ENCODE measurements at regions not wholly inside any gene's neighbourhood (a gene's known extent, or its start where the extent isn't known, plus 50 kb on each side); places are given as distances from the start of the nearest gene placed in this dataset.

GRCh38 chr5:2207109-2207399 lies 324.3 kb upstream of the IRX4 start:
- ChIA-PET CTCF (no interaction called here), POLR2A (no interaction called here), RAD21 (ENCODE audit: low non-redundant PET in 1 of 2, low total read pairs in 2 of 2, uncharacterized antibody in 2 of 2, unreplicated experiment in 2 of 2) (no interaction called here)
- Histone ChIP-seq H3K27ac (ENCODE audit: low read depth, low read length) (no peak overlapping the region), H3K4me1 (ENCODE audit: control insufficient read depth in 1 of 2, insufficient read depth in 2 of 2, low read length in 2 of 2) (no peaks in the 10 kb centered on the region), H3K4me2 (ENCODE audit: low read length) (no peak overlapping the region), H3K4me3 (replicated peaks in 1 of 2; ENCODE audit: low read depth in 1 of 2, low read length in 2 of 2) (no peak overlapping the region), H3K36me3 (ENCODE audit: control insufficient read depth in 1 of 2, insufficient read depth in 2 of 2, low read length in 2 of 2) (no peaks in the 10 kb centered on the region), H3K9ac (ENCODE audit: low read length) (no peak overlapping the region), H3K79me2 (ENCODE audit: insufficient read depth, low read length) (no peaks in the 10 kb centered on the region), H3K9me3 (ENCODE audit: control insufficient read depth in 1 of 2, insufficient read depth in 1 of 2, low read depth in 1 of 2, low read length in 2 of 2) (no peaks in the 10 kb centered on the region), H4K20me1 (ENCODE audit: insufficient read depth) (no peaks in the 10 kb centered on the region), H3K27me3 (ENCODE audit: insufficient read depth, low read length) (no peaks in the 10 kb centered on the region; the same call in 1 of the 2 replicates), H3K9me2 (ENCODE audit: insufficient read depth) (no peaks in the 10 kb centered on the region), H2AFZ (ENCODE audit: low read depth, low read length, poor library complexity, severe bottlenecking) (no peak overlapping the region)
- ATAC-seq (no peak), DNase-seq (ENCODE audit: low read depth, low spot score) (no peak)
- BruUV-seq (replicated peaks) = no TSS peak
- TF ChIP-seq POLR2AphosphoS5 (IDR thresholded peaks at IDR 0.05; ENCODE audit: low read depth, low read length) (no peak), EZH2 (IDR thresholded peaks at IDR 0.05) (no peak), RAD21 (IDR thresholded peaks at IDR 0.05; ENCODE audit: low read depth) (no peak), MAX (IDR thresholded peaks at IDR 0.05) (no peak), YY1 (IDR thresholded peaks at IDR 0.05; ENCODE audit: extremely low read depth, insufficient replicate concordance, low read depth, low read length) (no peak), POLR2A (IDR thresholded peaks at IDR 0.05; ENCODE audit: borderline replicate concordance, extremely low read depth, insufficient read depth, insufficient read length) (no peak), CEBPB (IDR thresholded peaks at IDR 0.05; ENCODE audit: low read depth) (no peak), TCF7L2 (IDR thresholded peaks at IDR 0.05; ENCODE audit: borderline replicate concordance, extremely low read depth, insufficient read depth, insufficient read length) (no peak), SP1 (IDR thresholded peaks at IDR 0.05; ENCODE audit: low read depth) (no peak), JUND (IDR thresholded peaks at IDR 0.05) (no peak), SRF (IDR thresholded peaks at IDR 0.05; ENCODE audit: low read depth) (no peak), ELF1 (IDR thresholded peaks at IDR 0.05; ENCODE audit: borderline replicate concordance, low read depth) (no peak), EGR1 (IDR thresholded peaks at IDR 0.05; ENCODE audit: low read depth) (no peak), EZH2phosphoT487 (IDR thresholded peaks at IDR 0.05; ENCODE audit: borderline replicate concordance) (no peak), ZFX (IDR thresholded peaks at IDR 0.05) (no peak)
- TF ChIP-seq, protein P1, sequence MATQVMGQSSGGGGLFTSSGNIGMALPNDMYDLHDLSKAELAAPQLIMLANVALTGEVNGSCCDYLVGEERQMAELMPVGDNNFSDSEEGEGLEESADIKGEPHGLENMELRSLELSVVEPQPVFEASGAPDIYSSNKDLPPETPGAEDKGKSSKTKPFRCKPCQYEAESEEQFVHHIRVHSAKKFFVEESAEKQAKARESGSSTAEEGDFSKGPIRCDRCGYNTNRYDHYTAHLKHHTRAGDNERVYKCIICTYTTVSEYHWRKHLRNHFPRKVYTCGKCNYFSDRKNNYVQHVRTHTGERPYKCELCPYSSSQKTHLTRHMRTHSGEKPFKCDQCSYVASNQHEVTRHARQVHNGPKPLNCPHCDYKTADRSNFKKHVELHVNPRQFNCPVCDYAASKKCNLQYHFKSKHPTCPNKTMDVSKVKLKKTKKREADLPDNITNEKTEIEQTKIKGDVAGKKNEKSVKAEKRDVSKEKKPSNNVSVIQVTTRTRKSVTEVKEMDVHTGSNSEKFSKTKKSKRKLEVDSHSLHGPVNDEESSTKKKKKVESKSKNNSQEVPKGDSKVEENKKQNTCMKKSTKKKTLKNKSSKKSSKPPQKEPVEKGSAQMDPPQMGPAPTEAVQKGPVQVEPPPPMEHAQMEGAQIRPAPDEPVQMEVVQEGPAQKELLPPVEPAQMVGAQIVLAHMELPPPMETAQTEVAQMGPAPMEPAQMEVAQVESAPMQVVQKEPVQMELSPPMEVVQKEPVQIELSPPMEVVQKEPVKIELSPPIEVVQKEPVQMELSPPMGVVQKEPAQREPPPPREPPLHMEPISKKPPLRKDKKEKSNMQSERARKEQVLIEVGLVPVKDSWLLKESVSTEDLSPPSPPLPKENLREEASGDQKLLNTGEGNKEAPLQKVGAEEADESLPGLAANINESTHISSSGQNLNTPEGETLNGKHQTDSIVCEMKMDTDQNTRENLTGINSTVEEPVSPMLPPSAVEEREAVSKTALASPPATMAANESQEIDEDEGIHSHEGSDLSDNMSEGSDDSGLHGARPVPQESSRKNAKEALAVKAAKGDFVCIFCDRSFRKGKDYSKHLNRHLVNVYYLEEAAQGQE (IDR thresholded peaks at IDR 0.05; ENCODE audit: low read depth) = no peak
- TF ChIP-seq, protein P2, sequence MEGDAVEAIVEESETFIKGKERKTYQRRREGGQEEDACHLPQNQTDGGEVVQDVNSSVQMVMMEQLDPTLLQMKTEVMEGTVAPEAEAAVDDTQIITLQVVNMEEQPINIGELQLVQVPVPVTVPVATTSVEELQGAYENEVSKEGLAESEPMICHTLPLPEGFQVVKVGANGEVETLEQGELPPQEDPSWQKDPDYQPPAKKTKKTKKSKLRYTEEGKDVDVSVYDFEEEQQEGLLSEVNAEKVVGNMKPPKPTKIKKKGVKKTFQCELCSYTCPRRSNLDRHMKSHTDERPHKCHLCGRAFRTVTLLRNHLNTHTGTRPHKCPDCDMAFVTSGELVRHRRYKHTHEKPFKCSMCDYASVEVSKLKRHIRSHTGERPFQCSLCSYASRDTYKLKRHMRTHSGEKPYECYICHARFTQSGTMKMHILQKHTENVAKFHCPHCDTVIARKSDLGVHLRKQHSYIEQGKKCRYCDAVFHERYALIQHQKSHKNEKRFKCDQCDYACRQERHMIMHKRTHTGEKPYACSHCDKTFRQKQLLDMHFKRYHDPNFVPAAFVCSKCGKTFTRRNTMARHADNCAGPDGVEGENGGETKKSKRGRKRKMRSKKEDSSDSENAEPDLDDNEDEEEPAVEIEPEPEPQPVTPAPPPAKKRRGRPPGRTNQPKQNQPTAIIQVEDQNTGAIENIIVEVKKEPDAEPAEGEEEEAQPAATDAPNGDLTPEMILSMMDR (IDR thresholded peaks at IDR 0.05 in 2 of 3, conservative IDR thresholded peaks at IDR 0.05 in 1 of 3; ENCODE audit: borderline replicate concordance in 1 of 3, insufficient read depth in 1 of 3, low read depth in 2 of 3, low read length in 2 of 3) = no peak
- intact Hi-C loops (cut with micrococcal nuclease) = no loop called here

Measured in HCT116 (cell line).